Right renal cortex interstitium (tissue), 3 donors: ENCODE measurements at regions not wholly inside any gene's neighbourhood (a gene's known extent, or its start where the extent isn't known, plus 50 kb on each side); places are given as distances from the start of the nearest gene placed in this dataset.
"Not testable (repeated sequence)": the region's sequence is repeated elsewhere in the genome, so short reads cannot be mapped to it uniquely, and the experiment has no call there.

ENCODE experiments used
- DNase-seq, 3 donors: peaks; one replicate each; pipeline ENCODE4 v3.0.0-alpha.2; 2013; ENCODE audit warnings: low read depth in 3 of 3, low spot score in 2 of 3

- no peak for DNase-seq
Observed at GRCh38 chr13:44719857-44720671, 143.9 kb upstream of the TSC22D1 start.

- DNase-seq, result no peak
Observed at GRCh38 chr13:44718467-44718866, 142.3 kb upstream of the TSC22D1 start.

GRCh38 chr13:44715287-44716230 lies 139.4 kb upstream of the TSC22D1 start:
- no peak for DNase-seq

- no peak for DNase-seq
Observed at GRCh38 chr13:44713788-44714469, 137.8 kb upstream of the TSC22D1 start.

GRCh38 chr13:44711706-44712105 lies 135.6 kb upstream of the TSC22D1 start:
- no peak for DNase-seq

- DNase-seq, result no peak
Observed at GRCh38 chr13:44710576-44710975, 134.4 kb upstream of the TSC22D1 start.

GRCh38 chr13:44704811-44705210 lies 128.7 kb upstream of the TSC22D1 start:
- DNase-seq, result not testable (repeated sequence)

- DNase-seq, result no peak
Observed at GRCh38 chr13:44703371-44703770, 127.2 kb upstream of the TSC22D1 start.

- DNase-seq, result no peak
Observed at GRCh38 chr13:44698066-44698465, 121.9 kb upstream of the TSC22D1 start.

- DNase-seq, result no peak
Observed at GRCh38 chr13:44697058-44697457, 120.9 kb upstream of the TSC22D1 start.

- no peak for DNase-seq
Observed at GRCh38 chr13:44695520-44695919, 119.4 kb upstream of the TSC22D1 start.

GRCh38 chr13:44694842-44695241 lies 118.7 kb upstream of the TSC22D1 start:
- no peak for DNase-seq

- DNase-seq, result no peak
Observed at GRCh38 chr13:44694291-44694690, 118.2 kb upstream of the TSC22D1 start.

- DNase-seq, result no peak
Observed at GRCh38 chr13:44693156-44693764, 117.1 kb upstream of the TSC22D1 start.

GRCh38 chr13:44692173-44692713 lies 116.1 kb upstream of the TSC22D1 start:
- no peak for DNase-seq

- no peak for DNase-seq
Observed at GRCh38 chr13:44690376-44690775, 114.2 kb upstream of the TSC22D1 start.

- DNase-seq, result no peak
Observed at GRCh38 chr13:44688652-44689051, 112.5 kb upstream of the TSC22D1 start.

GRCh38 chr13:44686531-44686934 lies 110.4 kb upstream of the TSC22D1 start:
- no peak for DNase-seq

GRCh38 chr13:44685641-44686040 lies 109.5 kb upstream of the TSC22D1 start:
- no peak for DNase-seq

- not testable (repeated sequence) for DNase-seq
Observed at GRCh38 chr13:44682416-44682815, 106.3 kb upstream of the TSC22D1 start.
